Fibroblast of lung (primary cell): ENCODE measurements at regions not wholly inside any gene's neighbourhood (a gene's known extent, or its start where the extent isn't known, plus 50 kb on each side); places are given as distances from the start of the nearest gene placed in this dataset.

Experiments used
- DNase-seq, 2 donors: peaks; one replicate each; pipeline versions ENCODE4 v3.0.0 to v3.0.0-alpha.2; 2010; ENCODE audit warnings: low read depth in 2 of 2
- H2AFZ ChIP-seq: 2 replicates; pipeline ENCODE4 v1.5.1; 2012; ENCODE audit warnings: low read length, control low read depth, inconsistent platforms
- H3K27ac ChIP-seq: 2 replicates; pipeline ENCODE4 v1.5.1; 2011; ENCODE audit warnings: low read length, control low read depth; ENCODE audit not compliant: insufficient read depth
- H3K27me3 ChIP-seq: 2 replicates; pipeline ENCODE4 v1.5.1; 2011; ENCODE audit warnings: mild to moderate bottlenecking, low read length; ENCODE audit not compliant: control insufficient read depth, insufficient read depth
- H3K36me3 ChIP-seq: 2 replicates; pipeline ENCODE4 v1.5.1; 2011; ENCODE audit warnings: low read length; ENCODE audit not compliant: control insufficient read depth, insufficient read depth
- H3K4me1 ChIP-seq: 2 replicates; pipeline ENCODE4 v1.5.1; 2011; ENCODE audit warnings: low read length; ENCODE audit not compliant: control insufficient read depth, insufficient read depth; ENCODE audit errors: extremely low read depth
- H3K4me2 ChIP-seq: 2 replicates; pipeline ENCODE4 v1.5.1; 2011; ENCODE audit warnings: low read length, control low read depth; ENCODE audit not compliant: insufficient read depth; ENCODE audit errors: extremely low read depth
- H3K4me3 ChIP-seq, 4 experiments: fragments of 200-600 bp in 1 of 4; sonication (generic) in 1 of 4; replicated peaks in 1 of 4; 2 replicates each; pipeline ENCODE4 v1.5.1; 2011 to 2016; ENCODE audit warnings: low read length in 4 of 4, low read depth in 3 of 4, mild to moderate bottlenecking in 3 of 4, control low read depth in 2 of 4, inconsistent platforms in 1 of 4, mixed read lengths in 1 of 4; ENCODE audit not compliant: insufficient read depth in 1 of 4; ENCODE audit errors: control extremely low read depth in 1 of 4
- H3K79me2 ChIP-seq: 2 replicates; pipeline ENCODE4 v1.5.1; 2012; ENCODE audit warnings: mild to moderate bottlenecking, low read length, inconsistent platforms; ENCODE audit not compliant: control insufficient read depth, insufficient read depth
- H3K9ac ChIP-seq: 2 replicates; pipeline ENCODE4 v1.5.1; 2011; ENCODE audit warnings: mild to moderate bottlenecking, low read length, control low read depth; ENCODE audit not compliant: insufficient read depth
- H3K9me3 ChIP-seq: 2 replicates; pipeline ENCODE4 v1.5.1; 2012; ENCODE audit warnings: low read depth, low read length; ENCODE audit not compliant: control insufficient read depth, insufficient read depth
- H4K20me1 ChIP-seq: 2 replicates; pipeline ENCODE4 v1.5.1; 2011; ENCODE audit warnings: low read length; ENCODE audit not compliant: control insufficient read depth, insufficient read depth; ENCODE audit errors: extremely low read depth
- CTCF ChIP-seq, 2 donors: IDR thresholded peaks in 1 of 2; conservative IDR thresholded peaks in 1 of 2; 1 replicate in 1 of 2; 2 replicates in 1 of 2; pipeline ENCODE4 v1.5.1; 2011 to 2012; ENCODE audit warnings: low read length in 2 of 2, control low read depth in 1 of 2, inconsistent platforms in 1 of 2, low read depth in 1 of 2, mild to moderate bottlenecking in 1 of 2
- EZH2 ChIP-seq: IDR thresholded peaks from 2 replicates; pipeline ENCODE4 v1.5.1; 2012; ENCODE audit warnings: low read length, control low read depth, mild to moderate bottlenecking; ENCODE audit errors: missing control alignments

- no peaks in the 10 kb centered on the region for H3K36me3 ChIP-seq
- H3K79me2 ChIP-seq = no peaks in the 10 kb centered on the region
- no peak overlapping the region for H2AFZ ChIP-seq
- TF ChIP-seq EZH2 = no peak
- no peak for TF ChIP-seq CTCF (conservative IDR thresholded peaks at IDR 0.05 in 1 of 2, IDR thresholded peaks at IDR 0.05 in 1 of 2; ENCODE audit: low read depth in 1 of 2, low read length in 2 of 2)
- DNase-seq = no peak
- H3K9ac ChIP-seq = no peak overlapping the region
- H3K27me3 ChIP-seq = no peaks in the 10 kb centered on the region
- no peak overlapping the region for H3K4me2 ChIP-seq
- H3K4me1 ChIP-seq = no peaks in the 10 kb centered on the region
- H3K9me3 ChIP-seq = no peaks in the 10 kb centered on the region
- no peaks in the 10 kb centered on the region for H4K20me1 ChIP-seq
- no peak overlapping the region for H3K4me3 ChIP-seq
- no peak overlapping the region for H3K27ac ChIP-seq
These were observed 1881.5 kb upstream of the PCDH20 start for GRCh38 chr13:63297163-63297562.

GRCh38 chr13:63291701-63292100 is 1876.1 kb upstream of the PCDH20 start:
- DNase-seq = no peak
- Histone ChIP-seq H3K4me1 (no peaks in the 10 kb centered on the region), H2AFZ (no peak overlapping the region), H3K27me3 (no peaks in the 10 kb centered on the region), H3K79me2 (no peaks in the 10 kb centered on the region), H3K4me2 (no peak overlapping the region), H4K20me1 (no peaks in the 10 kb centered on the region), H3K27ac (no peak overlapping the region), H3K4me3 (no peak overlapping the region), H3K36me3 (no peaks in the 10 kb centered on the region), H3K9ac (no peak overlapping the region), H3K9me3 (no peaks in the 10 kb centered on the region)
- no peak for TF ChIP-seq CTCF (conservative IDR thresholded peaks at IDR 0.05 in 1 of 2, IDR thresholded peaks at IDR 0.05 in 1 of 2; ENCODE audit: low read depth in 1 of 2, low read length in 2 of 2)
- TF ChIP-seq EZH2 = no peak

GRCh38 chr13:63288576-63288975 is 1872.9 kb upstream of the PCDH20 start:
- Histone ChIP-seq H2AFZ (no peak overlapping the region), H3K4me1 (no peaks in the 10 kb centered on the region), H3K4me2 (no peak overlapping the region), H3K27ac (no peak overlapping the region), H3K36me3 (no peaks in the 10 kb centered on the region), H3K27me3 (no peaks in the 10 kb centered on the region), H3K9ac (no peak overlapping the region), H3K9me3 (no peaks in the 10 kb centered on the region), H3K4me3 (no peak overlapping the region), H4K20me1 (no peaks in the 10 kb centered on the region), H3K79me2 (no peaks in the 10 kb centered on the region)
- DNase-seq = peak; percentile 55 to 56
- TF ChIP-seq CTCF (conservative IDR thresholded peaks at IDR 0.05 in 1 of 2, IDR thresholded peaks at IDR 0.05 in 1 of 2; ENCODE audit: low read depth in 1 of 2, low read length in 2 of 2) (no peak), EZH2 (no peak)
